Thoracic aorta (tissue), 2 donors: ENCODE measurements at regions not wholly inside any gene's neighbourhood (a gene's known extent, or its start where the extent isn't known, plus 50 kb on each side); places are given as distances from the start of the nearest gene placed in this dataset.
"Not testable (repeated sequence)": the region's sequence is repeated elsewhere in the genome, so short reads cannot be mapped to it uniquely, and the experiment has no call there.

Source experiments
- ATAC-seq: fragments of 150-250 bp; one replicate; pipeline ENCODE4 v1.8.0; 2017; ENCODE audit warnings: low read depth; ENCODE audit not compliant: insufficient number of reproducible peaks, low FRiP score
- DNase-seq: peaks from one replicate; pipeline ENCODE4 v3.0.0-alpha.2; 2020; ENCODE audit warnings: low spot score
- H3K27ac ChIP-seq, 2 donors: fragments of 200-600 bp; sonication (generic); 1 replicate in 1 of 2; 2 replicates in 1 of 2; pipeline ENCODE4 v1.5.1; 2016; ENCODE audit warnings: mild to moderate bottlenecking in 2 of 2, moderate library complexity in 2 of 2
- H3K27me3 ChIP-seq: fragments of 200-600 bp; sonication (generic); replicated peaks from 2 replicates; pipeline ENCODE4 v1.6.0; 2016; ENCODE audit warnings: mild to moderate bottlenecking; ENCODE audit not compliant: insufficient read depth
- H3K36me3 ChIP-seq: fragments of 200-600 bp; sonication (generic); one replicate; pipeline ENCODE4 v1.5.1; 2016
- H3K4me1 ChIP-seq, 2 donors: fragments of 200-600 bp; sonication (generic); 1 replicate in 1 of 2; 2 replicates in 1 of 2; pipeline versions ENCODE4 v1.5.1 to v1.6.0; 2016; ENCODE audit warnings: low read depth in 2 of 2, mild to moderate bottlenecking in 1 of 2; ENCODE audit not compliant: control insufficient read depth in 1 of 2
- H3K4me3 ChIP-seq: fragments of 200-600 bp; sonication (generic); 2 replicates; pipeline ENCODE4 v1.5.1; 2016; ENCODE audit warnings: mild to moderate bottlenecking
- H3K9me3 ChIP-seq: fragments of 200-600 bp; sonication (generic); 2 replicates; pipeline ENCODE4 v1.5.1; 2016
- CTCF ChIP-seq: fragments of 200-600 bp; sonication (generic); IDR thresholded peaks from one replicate; pipeline ENCODE4 v1.5.1; 2019; ENCODE audit warnings: antibody characterized with exemption

- Histone ChIP-seq H3K4me1 (no peaks in the 10 kb centered on the region), H3K4me3 (no peak overlapping the region), H3K27me3 (no peaks in the 10 kb centered on the region), H3K36me3 (no peaks in the 10 kb centered on the region), H3K9me3 (no peaks in the 10 kb centered on the region), H3K27ac (no peak overlapping the region)
- no peak for DNase-seq
- ATAC-seq: no peak
- TF ChIP-seq CTCF: no peak
Measured at GRCh38 chr1:224054012-224054411, 59.9 kb upstream of the FBXO28 start.

- Histone ChIP-seq H3K27me3 (no peaks in the 10 kb centered on the region), H3K36me3 (no peaks in the 10 kb centered on the region), H3K27ac (no peak overlapping the region), H3K4me1 (no peaks in the 10 kb centered on the region), H3K9me3 (no peaks in the 10 kb centered on the region), H3K4me3 (no peak overlapping the region)
- TF ChIP-seq CTCF: no peak
- ATAC-seq (no peak), DNase-seq (no peak)
Measured at GRCh38 chr1:224053456-224053855, 60.5 kb upstream of the FBXO28 start.

GRCh38 chr1:224052772-224053171 is 61.1 kb upstream of the FBXO28 start:
- no peak for TF ChIP-seq CTCF
- no peak for DNase-seq
- Histone ChIP-seq H3K27ac (no peak overlapping the region), H3K9me3 (no peaks in the 10 kb centered on the region), H3K36me3 (no peaks in the 10 kb centered on the region), H3K27me3 (no peaks in the 10 kb centered on the region), H3K4me3 (no peak overlapping the region), H3K4me1 (no peaks in the 10 kb centered on the region)
- no peak for ATAC-seq

- DNase-seq, H3K4me3 ChIP-seq, ATAC-seq, H3K4me1 ChIP-seq, H3K27ac ChIP-seq, H3K36me3 ChIP-seq, H3K27me3 ChIP-seq, H3K9me3 ChIP-seq: not testable (repeated sequence)
Measured at GRCh38 chr1:224051782-224052181, 62.1 kb upstream of the FBXO28 start.

GRCh38 chr1:224051086-224051406 is 62.9 kb upstream of the FBXO28 start:
- Histone ChIP-seq H3K9me3 (no peaks in the 10 kb centered on the region), H3K27ac (no peak overlapping the region), H3K36me3 (no peaks in the 10 kb centered on the region), H3K4me1 (no peaks in the 10 kb centered on the region), H3K27me3 (no peaks in the 10 kb centered on the region), H3K4me3 (no peak overlapping the region)
- DNase-seq (no peak), ATAC-seq (no peak)
- TF ChIP-seq CTCF: no peak

GRCh38 chr1:224047538-224047937 is 66.4 kb upstream of the FBXO28 start:
- ATAC-seq: no peak
- no peaks in the 10 kb centered on the region for H3K4me1 ChIP-seq
- TF ChIP-seq CTCF: no peak
- no peak overlapping the region for H3K27ac ChIP-seq
- no peaks in the 10 kb centered on the region for H3K9me3 ChIP-seq
- H3K4me3 ChIP-seq: no peak overlapping the region
- no peaks in the 10 kb centered on the region for H3K36me3 ChIP-seq
- DNase-seq: no peak
- H3K27me3 ChIP-seq: no peaks in the 10 kb centered on the region
